Epidermal melanocyte (primary cell): ENCODE measurements at regions not wholly inside any gene's neighbourhood (a gene's known extent, or its start where the extent isn't known, plus 50 kb on each side); places are given as distances from the start of the nearest gene placed in this dataset.
A peak's percentile ranks its signal among the peaks of the same experiment; 100 is the strongest.

ENCODE experiments used
- DNase-seq: peaks from one replicate; pipeline ENCODE4 v3.0.0; 2011; ENCODE audit warnings: low spot score; ENCODE audit not compliant: insufficient read length

DNA sequence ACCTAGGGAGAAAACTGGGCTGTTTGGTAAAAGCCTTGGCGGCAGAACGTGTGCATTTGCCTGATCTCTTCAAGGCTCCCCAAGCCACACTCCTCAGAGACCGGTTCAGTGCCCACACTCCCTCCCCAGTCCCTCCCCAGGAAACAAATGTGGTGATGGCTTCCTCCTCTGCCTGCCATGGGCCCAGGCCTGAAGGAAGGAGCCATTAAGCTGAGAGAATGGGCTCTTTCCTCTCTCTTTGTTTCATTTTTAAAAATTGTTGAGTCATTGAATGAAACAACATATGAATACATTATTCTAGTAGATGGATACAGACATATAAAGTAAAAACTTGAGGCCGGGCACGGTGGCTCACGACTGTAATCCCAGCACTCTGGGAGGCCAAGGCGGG lies 50.6 kb upstream of the YWHAQ start:
- no peak for DNase-seq

DNA sequence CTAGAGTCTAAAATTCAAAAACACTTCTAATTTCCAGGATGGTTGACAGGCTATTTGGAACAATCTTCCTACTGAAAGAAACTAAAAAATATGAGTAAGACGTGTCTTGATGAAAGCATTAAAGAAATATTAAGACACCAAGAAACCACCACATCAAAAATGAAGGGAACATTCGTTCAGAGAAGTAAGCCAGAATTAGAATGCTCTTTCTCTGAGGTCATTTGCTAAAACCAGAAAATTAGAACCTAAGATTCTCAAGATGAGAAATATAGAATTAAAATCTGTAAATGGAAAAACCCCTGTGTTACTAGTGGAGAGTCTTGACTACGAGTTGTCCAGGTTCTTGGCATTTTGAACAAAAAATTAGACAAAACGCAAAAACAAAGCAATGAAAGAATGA lies 54.8 kb upstream of the YWHAQ start:
- no peak for DNase-seq

DNA sequence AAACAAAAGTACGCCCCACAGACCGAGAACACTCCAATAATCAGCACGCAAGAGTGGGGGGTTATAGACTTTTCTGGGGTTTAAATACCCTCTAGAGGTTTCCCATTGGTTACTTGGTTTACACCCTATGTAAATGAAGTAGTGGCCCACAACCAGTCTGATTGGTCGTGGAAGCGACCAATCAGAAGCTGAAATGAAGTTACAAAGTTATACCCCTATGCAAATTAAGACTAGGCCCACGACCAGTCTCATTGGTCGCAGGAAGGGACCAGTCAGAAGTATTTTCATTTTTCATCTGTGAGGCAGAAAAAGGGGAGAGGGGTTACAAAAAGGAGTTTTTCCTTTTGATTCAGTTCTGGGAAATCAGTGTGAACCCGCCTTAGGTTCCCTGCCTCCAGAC lies 55.3 kb upstream of the YWHAQ start:
- no peak for DNase-seq

DNA sequence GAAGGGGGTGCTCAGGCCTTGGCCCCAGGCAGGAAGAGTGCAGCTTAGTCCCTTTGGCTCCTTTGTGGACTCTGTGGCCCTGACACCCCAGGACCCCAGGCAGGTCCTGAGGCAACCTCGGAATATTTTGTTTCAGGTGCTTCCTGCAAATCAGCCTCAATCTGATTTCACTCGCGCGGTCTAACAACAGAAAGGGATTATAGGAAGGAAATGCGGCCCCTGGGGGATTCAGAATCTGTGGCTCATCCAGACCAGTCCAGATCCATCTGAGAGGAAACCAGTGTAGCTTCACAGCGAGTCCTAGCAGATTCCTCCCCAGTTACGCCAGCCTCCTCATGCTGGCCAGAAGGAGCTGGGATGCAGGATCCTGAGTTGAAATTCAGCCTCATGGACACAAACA lies 59.5 kb upstream of the YWHAQ start:
- no peak for DNase-seq

DNA sequence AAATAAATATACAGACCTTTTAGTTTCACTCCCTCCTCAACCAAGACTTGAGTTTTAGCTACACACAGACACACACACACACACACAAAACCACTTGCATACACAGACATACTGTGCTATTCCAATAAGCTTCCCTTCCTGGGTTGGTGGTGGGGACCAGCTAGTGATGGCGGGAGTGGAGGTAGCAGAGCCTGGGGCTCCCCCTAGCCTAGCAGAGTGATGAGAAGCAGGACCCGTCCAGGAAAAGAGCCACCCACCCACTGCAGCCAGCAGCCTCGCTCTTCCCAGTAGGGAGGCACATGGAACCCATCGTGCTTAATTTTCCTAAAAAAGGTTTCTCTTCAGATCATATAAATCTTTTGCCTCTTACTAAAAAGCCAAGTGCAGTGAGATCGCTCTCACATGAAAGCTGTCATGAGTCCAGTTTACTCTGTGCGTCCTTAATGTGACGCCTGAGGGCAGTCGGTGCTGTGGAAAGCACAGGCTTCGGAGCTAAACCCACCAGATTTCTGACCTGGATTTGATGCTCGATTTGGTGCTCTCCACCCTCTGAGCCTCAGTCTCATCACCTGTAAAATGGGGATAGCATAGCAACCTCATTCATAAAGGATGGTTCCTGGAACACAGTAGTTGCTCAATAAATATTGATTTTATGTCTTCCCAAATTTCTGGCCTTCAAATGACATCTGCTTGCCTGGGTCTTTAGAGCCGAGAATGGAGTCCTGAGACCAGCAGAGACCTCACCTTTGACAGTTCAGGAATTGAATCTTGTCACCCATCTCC lies 60.1 kb upstream of the YWHAQ start:
- DNase-seq = no peak

DNA sequence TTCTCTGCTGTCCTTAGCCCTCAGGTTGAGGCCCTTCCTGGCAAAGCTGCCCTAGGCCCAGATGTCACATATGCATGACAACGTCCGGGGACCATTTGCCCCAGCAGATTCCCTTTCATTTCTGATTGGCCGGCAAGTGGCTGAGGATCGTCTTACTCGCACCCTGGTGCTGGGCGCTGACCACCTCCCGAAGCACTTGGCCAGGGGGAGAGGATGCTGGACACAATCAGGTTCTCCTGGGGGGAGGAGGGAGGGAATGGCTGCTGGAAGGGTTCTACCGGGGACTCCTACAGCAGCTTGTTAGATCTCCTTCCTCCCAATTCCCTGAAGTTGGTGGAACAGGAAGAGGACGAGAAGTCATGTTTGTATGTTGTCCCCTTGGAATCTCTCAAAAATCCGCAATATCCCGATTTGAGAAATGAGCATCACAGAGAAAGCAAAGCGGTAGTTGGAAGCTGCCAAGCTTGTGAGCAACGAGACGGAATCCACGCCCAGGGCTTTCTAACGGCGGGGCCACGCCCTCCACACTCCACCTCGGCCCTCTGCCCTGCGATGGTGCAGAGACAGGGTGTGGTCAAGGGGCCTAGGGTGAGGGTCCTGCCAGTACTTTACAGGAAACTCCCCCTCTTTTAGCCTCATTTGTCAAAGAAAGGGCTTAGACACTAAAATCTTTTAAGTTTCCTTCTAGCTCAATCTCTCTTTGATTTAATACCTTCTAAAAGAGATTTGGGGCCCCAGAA lies 61.8 kb upstream of the YWHAQ start:
- no peak for DNase-seq

DNA sequence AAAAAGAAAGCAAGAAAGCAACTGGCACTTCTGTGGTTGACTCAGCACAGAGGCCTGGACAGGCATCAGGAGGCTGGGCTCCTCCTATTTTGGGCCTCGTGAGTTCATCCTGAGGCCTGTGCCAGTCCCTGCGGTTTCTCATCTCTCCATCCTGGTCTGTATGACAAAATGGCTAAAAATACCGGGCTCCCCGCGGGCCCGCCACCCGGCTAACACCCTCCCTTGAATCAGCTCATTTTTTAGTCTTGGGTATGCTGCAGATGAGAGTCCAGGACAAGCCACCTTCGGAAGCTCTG lies 62.3 kb upstream of the YWHAQ start:
- no peak for DNase-seq

DNA sequence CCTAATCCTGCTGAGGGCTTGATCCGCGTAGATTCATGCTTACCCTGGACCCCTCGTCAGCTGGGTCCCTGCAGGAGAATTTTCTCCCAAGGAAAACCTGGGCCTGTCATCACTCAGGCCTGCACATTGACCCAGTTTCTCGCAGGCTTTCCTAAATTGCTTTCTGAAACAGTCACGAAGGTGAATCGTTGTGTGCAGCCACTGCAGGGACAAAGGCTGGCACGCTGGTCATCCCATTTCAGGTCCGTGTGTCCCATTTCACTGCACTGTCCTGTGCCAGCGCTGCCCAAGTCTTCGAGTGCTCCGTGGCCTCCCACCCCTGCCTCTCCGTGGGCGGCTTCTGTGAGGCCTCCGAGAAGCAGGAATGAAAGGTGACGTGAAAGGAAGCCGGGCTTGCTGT lies 62.8 kb upstream of the YWHAQ start:
- DNase-seq = no peak

DNA sequence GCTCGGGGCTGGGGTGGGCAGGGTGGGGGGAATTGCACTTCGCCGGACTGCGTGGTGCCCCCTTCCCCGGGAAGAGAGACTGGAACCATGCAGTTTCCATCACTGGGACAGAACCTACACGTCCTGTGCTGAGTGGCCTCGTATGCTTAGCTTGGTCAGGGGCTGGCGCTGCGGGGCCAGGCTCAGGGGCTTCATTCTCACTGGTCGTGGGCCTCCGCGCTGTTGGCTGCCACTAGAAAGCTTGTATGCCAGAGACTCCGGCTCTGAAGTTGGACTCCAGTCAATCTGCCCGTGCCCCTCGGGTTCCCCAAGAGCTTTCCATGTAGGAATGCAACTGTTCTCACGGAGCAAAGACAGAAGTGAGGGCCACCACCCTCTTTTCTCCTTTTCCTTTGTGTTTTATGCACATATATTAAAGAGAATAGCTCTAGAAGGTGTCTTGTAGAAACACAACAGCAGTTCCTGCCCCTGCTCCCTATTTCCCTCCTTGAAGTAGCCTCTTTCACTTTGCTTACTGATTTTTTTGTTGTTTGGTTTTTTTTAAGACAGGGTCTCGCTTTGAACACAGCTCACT lies 64.0 kb upstream of the YWHAQ start:
- no peak for DNase-seq

DNA sequence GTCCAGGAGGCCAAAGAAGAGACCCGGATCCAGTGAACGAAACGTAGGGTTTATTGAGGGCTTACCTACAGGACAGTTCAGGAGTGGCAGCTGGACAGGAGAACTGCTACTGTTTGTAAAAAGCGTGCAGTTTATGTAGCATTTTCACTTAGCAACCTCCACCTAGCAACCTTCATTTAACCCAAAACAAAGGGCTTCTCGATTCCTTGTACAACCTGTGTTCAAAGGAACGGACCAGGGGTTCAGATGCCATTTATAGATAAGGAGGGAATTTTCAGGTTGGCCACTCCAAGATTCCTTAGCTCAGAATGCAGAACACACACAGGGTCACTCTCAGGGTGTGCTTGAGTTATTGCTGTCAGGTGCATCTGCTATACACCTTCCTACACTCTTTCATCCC lies 65.1 kb upstream of the YWHAQ start:
- no peak for DNase-seq

DNA sequence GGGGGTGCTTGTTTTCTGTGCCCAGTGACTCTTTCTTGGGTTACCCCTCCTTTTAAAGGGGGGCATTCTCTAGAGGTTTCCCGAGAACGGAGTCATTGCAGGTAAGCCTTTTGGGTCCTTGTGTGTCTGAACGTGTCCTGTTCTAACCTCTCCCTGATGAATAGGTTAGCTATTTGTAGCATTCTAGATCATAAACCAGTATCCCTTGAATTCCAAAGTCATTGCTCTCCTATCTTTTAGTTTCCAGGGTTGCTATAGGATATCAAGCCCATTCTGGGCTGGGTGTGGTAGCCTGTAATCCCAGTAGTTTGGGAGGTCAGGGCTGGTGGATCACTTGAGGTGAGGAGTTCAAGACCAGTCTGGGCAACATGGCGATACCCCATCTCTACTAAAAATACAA lies 65.9 kb upstream of the YWHAQ start:
- no peak for DNase-seq

DNA sequence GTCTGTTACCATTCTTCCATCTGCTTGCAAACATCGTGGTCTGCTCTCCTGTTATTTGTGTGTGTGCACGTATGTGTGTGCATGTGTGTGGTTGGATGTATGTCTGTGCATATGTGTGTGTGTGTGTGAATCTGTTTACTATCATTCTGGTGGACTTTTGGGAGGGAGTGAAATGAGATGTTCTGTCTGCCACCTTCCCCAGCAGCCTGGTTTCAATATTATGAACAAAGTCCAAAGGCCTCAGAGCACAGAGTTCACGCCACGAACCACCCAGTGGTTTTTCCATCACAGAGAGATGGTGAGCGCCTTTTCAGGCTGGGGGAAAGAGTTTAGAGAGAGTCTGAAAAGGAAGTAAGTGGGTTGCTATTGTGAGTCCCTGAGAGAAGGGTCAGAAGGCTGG lies 67.1 kb upstream of the YWHAQ start:
- no peak for DNase-seq

DNA sequence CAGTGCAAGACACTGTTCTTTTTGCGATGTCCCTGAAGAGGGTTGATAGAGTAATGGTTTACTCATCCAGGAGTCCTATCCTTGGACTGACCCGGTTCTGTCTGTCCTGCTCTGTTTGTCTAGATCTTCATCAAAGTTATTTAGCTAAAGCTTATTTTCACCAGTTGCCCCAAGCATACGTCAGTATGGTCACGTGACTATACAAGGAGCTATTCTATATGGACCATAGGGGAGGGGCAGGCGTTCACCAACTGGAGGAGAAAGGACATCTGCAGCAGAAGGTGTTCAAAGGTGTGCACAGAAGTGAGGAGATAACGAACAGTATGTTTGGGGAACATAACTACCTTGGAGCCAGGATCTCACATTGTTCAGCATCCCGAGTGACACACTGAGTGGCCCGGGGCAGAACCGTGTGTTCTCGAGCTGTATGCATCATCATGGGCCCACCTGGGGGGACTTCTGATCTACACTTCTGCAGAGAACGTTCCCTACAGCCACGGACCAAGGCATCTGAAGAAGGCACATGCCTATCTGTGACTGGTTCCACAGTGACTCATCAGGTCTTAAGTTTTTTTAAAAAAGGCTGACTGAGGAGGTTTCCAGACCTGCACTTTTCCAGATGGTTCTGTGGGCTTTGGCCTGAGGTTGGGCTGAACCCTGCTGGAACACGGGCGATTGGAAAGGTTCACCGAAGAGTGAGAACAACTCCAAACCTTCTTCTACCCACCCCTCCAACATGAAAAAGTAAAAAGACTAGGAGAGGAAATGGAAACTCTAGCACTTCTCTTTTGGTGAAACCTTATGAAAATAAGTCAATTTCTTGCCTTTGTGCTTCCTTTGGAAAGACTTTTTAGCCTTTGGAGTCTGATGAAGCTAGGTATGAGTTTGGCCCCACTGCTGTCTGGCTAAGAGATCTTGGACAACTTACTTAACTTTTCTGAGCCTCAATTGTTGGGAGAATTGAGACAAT lies 68.6 kb upstream of the YWHAQ start:
- DNase-seq = peak; percentile 51

DNA sequence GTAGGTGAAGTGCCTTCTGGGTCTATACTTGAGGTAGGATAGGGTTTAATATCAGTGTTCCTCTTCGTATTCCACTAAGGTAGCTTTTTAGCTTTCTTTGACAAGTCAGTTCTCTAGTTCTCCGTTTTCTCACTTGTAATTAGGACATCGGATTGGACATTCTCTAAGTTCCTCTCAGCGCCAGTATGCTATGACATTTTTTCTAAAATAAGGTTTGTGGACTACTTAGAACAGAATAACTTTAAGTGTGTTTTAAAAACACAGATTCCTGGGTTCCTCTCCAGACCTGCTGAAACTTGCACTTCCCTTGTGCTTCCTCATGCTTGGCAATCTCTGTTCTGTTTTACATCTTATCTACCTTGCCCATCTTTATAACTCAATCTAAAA lies 69.3 kb upstream of the YWHAQ start:
- no peak for DNase-seq

DNA sequence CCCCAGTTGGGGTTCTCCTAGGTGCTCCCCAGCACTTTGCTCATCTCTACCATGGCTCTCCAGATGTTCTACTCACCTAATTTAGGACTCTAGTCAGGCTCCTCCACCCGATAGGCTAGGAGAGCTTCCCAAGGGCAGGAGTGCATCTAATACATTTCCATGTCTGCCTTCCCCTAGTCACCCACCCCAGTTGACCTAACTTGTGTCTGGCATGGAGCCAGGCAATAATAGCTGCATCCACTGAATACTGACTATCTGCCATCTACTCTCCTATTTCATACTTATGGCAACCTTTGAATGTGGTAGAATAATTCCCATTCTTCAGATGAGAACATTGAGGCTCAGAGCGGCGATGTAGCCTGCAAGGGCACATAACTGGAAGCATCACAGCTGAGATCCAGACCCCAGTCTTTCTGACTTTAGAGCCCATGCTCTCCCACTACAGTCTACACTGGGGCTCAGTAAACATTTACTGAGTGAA lies 71.8 kb upstream of the YWHAQ start:
- DNase-seq = no peak

DNA sequence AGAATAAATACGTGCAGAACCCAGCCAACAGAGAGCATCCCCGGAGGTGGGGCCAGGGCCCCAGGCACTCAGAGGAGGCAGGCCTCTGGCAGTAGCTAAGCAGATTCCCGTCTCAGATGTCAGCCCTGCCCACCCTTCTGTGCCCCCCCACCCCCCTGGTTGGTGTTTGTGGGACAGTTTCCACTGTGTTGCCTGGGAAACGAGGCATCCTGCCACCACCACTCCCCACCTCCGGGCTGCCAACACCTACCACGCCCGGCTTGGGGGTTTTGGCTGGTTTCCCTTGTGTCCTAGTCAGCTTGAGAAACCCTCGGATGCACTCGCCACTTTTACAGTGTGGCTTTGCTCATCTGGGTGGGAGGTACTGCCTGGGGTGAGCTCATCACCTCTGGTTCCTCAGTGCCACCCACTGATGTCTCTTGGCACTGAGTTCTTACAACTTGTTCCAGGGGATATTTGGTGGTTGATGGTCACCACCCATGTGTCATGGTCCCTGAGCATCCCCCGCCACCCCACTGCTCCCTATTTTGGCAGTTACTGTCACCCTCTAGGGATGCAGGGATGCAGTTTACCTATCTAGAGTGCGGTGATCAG lies 72.4 kb upstream of the YWHAQ start:
- DNase-seq = peak; percentile 37

DNA sequence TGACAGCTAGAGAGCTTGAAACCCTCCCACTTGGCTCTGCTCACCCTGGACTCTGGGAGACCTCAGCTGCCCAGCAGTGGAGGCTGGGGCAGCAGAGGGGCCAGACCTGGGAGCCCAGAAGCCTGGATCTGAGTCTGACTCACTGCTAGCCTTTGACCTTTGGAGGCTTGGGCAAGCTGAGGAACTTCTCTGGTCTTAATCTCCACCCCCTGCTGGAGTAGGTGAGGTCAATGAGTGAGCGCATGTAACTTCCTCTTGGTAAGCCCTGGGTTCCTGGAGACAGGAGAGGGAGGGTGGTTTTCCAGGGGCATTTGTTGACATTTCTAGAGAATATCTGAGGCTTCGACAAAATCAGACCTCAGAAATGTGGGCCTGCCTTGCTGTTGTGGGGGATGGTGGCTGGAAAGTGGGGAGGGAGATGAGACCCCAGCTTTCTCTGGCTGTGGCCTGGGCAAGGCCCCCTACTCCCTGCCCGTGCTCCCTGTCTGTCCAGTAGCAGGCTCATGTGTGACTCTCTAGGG lies 73.0 kb upstream of the YWHAQ start:
- DNase-seq = peak; percentile 36

DNA sequence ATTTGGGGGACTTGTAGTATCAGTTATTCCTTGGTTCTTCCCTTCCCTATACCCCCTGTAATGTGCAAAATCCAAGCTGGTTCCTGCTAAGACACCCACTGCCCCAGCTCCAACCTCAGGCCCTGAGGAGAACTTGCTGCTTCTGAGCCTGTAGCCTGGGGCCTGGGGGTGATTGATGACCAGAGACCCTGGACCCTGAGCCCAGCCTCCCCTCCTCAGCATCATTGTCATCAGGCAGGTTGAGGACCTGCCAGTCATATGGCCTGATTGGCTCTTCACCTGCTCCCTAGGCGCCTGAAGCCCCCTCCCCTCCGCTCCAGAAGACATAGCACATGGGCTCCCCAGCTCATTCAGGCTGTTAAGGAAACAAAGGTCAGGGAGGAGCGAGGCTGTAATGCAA lies 73.8 kb upstream of the YWHAQ start:
- DNase-seq = no peak

DNA sequence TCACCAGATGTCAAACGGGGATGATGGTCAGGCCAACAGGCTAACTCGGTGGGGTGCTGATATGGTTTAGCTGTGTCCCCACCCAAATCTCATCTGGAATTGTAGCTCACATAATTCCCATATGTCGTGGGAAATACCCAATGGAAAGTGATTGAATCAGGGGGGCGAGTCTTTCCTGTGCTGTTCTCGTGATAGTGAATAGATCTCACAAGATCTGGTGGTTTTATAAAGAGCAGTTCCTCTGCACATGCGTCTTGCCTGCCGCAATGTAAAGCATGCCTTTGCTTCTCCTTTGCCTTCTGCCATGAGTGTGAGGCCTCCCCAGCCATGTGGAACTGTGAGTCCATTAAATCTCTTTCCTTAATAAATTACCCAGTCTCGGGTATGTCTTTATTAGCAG lies 74.4 kb upstream of the YWHAQ start:
- no peak for DNase-seq

DNA sequence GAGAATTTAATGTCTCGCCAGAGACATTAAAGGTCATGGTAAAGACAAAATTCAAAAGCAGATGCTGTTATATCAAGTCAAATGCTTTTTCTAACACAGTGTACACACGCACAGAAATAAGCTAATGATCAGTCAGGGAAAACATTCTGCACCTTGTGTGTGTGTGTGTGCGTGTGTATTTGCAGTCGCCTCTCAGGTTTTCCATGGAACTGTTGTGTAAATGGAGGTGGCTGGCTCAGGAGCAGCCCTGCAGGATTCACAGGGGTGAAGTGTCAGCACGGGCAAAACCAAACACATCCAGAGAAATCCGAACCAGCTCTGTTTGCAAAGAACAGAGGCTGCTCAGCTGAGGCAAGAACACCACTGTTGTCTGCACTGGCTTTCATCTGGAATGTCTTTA lies 76.2 kb upstream of the YWHAQ start:
- DNase-seq = no peak

DNA sequence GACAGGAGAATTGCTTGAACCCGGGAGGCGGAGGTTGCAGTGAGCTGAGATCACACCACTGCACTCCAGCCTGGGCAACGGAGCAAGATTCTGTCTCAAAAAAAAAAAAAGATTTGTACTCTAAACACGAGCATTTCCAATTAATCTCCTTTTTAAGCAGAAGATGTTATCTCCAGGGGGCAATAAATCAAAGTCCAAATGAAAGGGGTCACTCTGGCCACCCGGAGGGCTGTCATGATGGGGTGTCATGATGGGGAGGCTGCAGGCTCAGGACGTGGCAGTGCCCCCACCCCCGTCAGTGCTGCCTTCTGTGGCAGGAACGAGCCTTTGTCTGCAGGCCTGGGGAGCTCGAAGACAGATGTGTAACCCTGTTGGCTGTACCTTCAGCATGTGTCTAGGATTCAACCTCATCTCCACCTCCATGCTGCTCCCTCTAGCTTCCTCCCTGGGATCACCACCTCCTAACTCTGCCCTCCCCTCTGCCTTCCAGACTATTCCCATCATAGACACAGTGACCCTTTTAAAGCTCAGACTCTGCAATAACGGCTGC lies 76.9 kb upstream of the YWHAQ start:
- DNase-seq = no peak
